ENCODE measurements at regions not wholly inside any gene's neighbourhood (a gene's known extent, or its start where the extent isn't known, plus 50 kb on each side); places are given as distances from the start of the nearest gene placed in this dataset.

- DNase-seq, result no peak
- Histone ChIP-seq H2AFZ (ENCODE audit: low read length) (no peak overlapping the region), H2BK20ac (ENCODE audit: low read depth, low read length, poor library complexity, severe bottlenecking) (no peak overlapping the region), H4K5ac (ENCODE audit: insufficient read length, low read depth, low read length) (no peak overlapping the region), H3K27me3 (ENCODE audit: insufficient read depth, low read length) (no peaks in the 10 kb centered on the region), H2BK15ac (ENCODE audit: low read depth, low read length) (no peak overlapping the region), H3K9ac (ENCODE audit: extremely low read depth, insufficient read length, low read length) (no peak overlapping the region), H3K23me2 (ENCODE audit: insufficient read length, low read depth, low read length, poor library complexity, severe bottlenecking) (no peaks in the 10 kb centered on the region), H3K79me1 (ENCODE audit: insufficient read depth, low read depth, low read length, poor library complexity, severe bottlenecking) (no peaks in the 10 kb centered on the region), H2AK5ac (ENCODE audit: insufficient read length, low read length) (no peak overlapping the region), H3K27ac (ENCODE audit: insufficient read length, low read depth, low read length) (no peak overlapping the region), H2BK5ac (ENCODE audit: insufficient read length, low read length) (no peak overlapping the region), H3K4me2 (ENCODE audit: insufficient read depth, insufficient read length, low read length) (no peak overlapping the region), H3K56ac (ENCODE audit: insufficient read length, low read depth, low read length) (no peak overlapping the region), H4K20me1 (ENCODE audit: control insufficient read depth, insufficient read depth, insufficient read length) (no peaks in the 10 kb centered on the region), H3K23ac (ENCODE audit: insufficient read length, low read depth, low read length) (no peak overlapping the region), H3T11ph (ENCODE audit: low read length) (no peak overlapping the region), H2BK120ac (ENCODE audit: low read depth, low read length, poor library complexity, severe bottlenecking) (no peak overlapping the region), H2BK12ac (ENCODE audit: insufficient read length, low read depth, low read length) (no peak overlapping the region), H3K4me1 (ENCODE audit: insufficient read depth, low read length) (no peaks in the 10 kb centered on the region), H3K79me2 (ENCODE audit: insufficient read depth, low read length) (no peaks in the 10 kb centered on the region), H3K4ac (ENCODE audit: low read depth, low read length) (no peak overlapping the region), H3K18ac (ENCODE audit: insufficient read length, low read depth, low read length) (no peak overlapping the region), H3K9me3 (ENCODE audit: control insufficient read depth, low read depth, low read length) (no peaks in the 10 kb centered on the region), H4K8ac (replicated peaks; ENCODE audit: insufficient read length, low read depth, low read length) (no peak overlapping the region), H4K91ac (ENCODE audit: insufficient read length, low read depth, low read length) (no peak overlapping the region), H3K14ac (ENCODE audit: insufficient read depth, low read length) (no peak overlapping the region)
- no CpG with 5 or more reads among the region's 3 CpGs for WGBS (ENCODE audit: extremely low coverage, insufficient read length, low lambda C conversion rate)
- no peaks in the 10 kb centered on the region for H3K27me3 Mint-ChIP-seq (ENCODE audit: low read depth)
- no peak for TF ChIP-seq CTCF (conservative IDR thresholded peaks at IDR 0.05)
- H3K4me1 Mint-ChIP-seq, result peaks cover 5 to 9% of the 10 kb centered on the region in 2 experiments
- no peak overlapping the region for H3K4me3 Mint-ChIP-seq
- H3K27ac Mint-ChIP-seq, result no peak overlapping the region; a peak in 1 of 7 replicates
- H3K36me3 Mint-ChIP-seq (ENCODE audit: insufficient read depth in 1 of 3, low read depth in 3 of 3), result no peaks in the 10 kb centered on the region
- no peaks in the 10 kb centered on the region; a peak in 1 of 5 replicates for H3K9me3 Mint-ChIP-seq
Measured at GRCh38 chr7:41003977-41004376, 698.9 kb downstream of the INHBA start.

All from H9 (cell line).